Fibroblast of gingiva (primary cell): ENCODE measurements at regions not wholly inside any gene's neighbourhood (a gene's known extent, or its start where the extent isn't known, plus 50 kb on each side); places are given as distances from the start of the nearest gene placed in this dataset.
"Not testable (repeated sequence)": the region's sequence is repeated elsewhere in the genome, so short reads cannot be mapped to it uniquely, and the experiment has no call there.

Experiments used
- DNase-seq: peaks from one replicate; pipeline ENCODE4 v3.0.0-alpha.2; 2011; ENCODE audit warnings: low read depth

GRCh38 chr1:229710746-229711145, 84.7 kb downstream of the URB2 start:
- DNase-seq: no peak

DNA sequence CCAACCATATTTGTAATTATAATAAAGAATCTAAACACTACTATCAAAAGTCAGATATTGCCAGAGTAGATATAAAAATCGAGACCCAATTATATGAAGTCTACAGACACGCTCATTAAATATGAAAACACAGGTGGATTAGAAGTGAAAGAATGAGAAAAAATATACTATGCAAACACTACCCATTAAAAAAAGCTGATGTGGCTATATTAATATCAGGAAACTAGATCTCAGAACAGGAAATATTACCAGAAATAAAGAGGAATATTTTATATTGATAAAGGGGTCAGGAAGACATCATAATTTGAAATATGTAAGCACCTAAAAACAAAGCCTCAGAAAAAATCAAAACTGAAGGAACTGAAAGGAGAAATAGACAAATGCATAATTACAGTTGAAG, 88.3 kb downstream of the URB2 start:
- no peak for DNase-seq

DNA sequence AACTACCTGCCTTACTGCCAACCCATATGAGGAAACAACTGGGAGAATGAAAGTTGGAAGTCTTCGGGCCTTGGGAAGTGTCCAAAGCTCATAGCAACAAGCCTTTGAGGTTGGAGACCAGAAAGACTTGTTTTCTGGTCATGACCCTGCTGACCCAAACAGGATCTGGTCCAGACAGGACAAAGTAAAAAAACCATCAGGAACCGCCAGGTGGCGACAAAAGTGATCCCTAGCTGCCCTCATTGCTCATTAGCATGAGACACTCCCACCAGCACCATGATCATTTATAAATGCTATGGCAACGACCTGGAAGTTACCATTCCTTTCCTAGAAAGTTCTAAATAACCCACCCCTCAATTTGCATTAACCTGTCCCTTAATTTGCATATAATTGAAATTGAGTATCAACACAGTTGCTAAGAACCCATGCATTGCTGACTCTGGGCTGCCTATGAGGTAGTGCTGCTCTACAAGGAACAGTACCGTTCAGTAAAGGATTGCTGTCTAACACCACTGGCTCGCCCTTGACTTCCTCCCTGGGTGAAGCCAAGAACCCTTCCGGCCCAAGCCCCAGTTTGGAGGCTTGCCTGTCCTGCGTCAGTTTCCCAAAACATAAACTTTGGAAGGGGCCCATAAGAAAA, 89.0 kb downstream of the URB2 start:
- no peak for DNase-seq

DNA sequence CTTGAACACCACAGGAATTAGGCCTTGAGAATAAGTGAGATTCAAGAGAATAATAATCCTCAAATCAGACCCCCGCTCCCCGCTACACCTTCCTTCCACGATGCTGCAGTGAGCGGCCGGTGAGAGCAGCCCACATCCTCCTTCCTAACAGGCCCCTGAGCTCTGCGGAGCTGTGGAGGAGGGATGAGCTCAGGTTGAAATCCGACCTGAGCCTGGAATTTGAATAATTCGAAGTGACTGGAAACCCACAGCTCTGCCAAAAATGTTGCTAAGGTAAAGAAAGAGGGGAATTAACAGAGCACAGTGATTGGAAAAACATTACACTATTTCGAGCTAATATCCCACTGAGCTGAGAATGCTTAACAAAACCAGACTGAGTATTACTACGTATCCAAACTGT, 90.0 kb downstream of the URB2 start:
- no peak for DNase-seq

- DNase-seq: no peak
Measured at GRCh38 chr1:229716704-229717103, 90.7 kb downstream of the URB2 start.

DNA sequence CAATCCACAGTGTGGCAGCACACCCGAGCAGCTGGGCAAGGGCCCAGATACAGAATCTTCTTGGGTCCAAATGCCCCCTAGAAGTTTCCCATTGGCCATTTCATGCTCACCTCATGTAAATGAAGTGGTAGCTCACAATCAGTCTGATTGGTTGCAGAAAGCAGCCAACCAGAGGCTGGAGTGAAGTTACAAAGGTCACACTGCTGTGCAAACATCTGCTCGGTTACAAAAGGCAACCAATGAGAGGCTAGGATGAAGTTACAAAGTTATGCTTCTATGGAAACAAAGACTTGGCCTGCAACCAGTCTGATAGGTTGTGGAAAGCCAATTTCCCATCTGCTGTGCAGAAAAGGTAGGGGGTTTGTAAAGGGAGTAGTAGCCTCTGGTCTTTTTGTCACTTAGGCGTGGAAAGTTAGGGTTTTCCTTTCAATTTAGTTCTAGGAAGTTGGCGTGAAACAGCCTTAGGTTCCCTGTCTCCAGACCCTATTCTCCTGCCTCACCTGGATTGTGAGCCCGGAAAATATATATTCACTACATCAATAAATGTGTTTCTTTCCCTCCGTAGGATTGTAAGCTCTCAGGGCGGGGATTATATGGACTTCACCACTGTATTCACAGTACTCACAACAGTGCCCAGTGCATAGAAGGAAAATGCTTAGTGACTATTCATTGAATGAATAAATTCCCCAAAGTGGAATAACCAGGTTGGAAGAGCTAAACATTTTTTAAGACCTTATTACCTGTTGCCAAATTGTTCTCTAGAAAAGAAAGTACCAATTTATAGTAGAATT, 91.9 kb downstream of the URB2 start:
- DNase-seq: peak; percentile 71

DNA sequence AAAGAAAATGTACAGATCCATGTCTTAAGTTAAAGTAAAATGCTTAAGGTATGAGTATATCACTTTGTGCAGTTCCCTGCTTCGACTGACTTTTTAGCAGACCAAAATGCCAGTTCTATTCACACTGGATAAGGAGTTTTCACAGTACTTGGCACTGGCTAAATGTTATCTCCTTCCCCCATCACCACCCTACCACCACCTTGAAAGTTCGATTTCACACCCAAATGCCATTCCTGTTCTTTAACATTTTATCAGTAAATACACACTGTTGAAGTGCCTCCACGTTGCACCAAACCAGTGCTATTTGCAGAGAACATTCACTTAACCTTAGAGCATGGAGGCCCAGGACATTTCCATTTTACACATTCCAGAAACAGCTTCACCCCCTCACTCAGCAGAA, 100.0 kb downstream of the URB2 start:
- DNase-seq: no peak

DNA sequence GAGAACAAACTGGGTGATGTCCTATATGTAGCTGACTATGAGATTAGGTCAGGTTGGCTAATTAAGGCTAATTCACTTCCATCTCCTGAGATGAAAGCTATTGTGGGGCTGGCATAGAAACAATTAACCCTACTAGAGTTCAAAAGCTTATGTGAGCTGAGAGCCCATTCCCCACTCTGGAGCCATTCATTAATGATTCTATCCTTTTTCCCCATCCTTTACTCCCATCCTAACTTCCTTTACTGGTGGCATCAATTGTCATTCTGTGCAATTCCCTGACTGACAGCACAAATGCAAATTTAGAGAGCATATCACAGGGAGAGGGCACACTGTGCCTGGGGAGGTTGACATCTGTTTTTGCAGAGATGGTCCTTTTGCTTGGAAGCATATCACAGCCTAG, 103.9 kb downstream of the URB2 start:
- no peak for DNase-seq

- no peak for DNase-seq
Measured at GRCh38 chr1:229730573-229730972, 104.5 kb downstream of the URB2 start.

DNA sequence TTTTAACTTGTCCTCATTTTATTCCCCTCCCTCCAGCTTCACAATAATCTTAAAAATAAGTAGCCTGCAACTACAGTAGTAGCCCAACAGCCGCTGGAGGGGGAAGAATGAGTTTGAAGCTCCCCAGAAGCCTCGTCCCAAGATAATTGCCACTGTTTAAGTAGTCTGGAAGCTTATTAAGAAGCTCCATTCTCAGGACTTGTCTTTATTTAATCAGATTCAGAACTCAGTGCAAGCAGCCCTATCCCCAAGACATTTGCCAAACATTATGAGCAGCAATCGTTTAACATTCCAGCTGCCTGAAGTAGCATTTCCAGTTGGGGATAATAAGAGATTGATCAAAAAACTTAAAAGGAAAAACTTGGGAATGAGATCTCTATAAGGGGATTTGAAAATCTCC, 106.0 kb downstream of the URB2 start:
- no peak for DNase-seq

DNA sequence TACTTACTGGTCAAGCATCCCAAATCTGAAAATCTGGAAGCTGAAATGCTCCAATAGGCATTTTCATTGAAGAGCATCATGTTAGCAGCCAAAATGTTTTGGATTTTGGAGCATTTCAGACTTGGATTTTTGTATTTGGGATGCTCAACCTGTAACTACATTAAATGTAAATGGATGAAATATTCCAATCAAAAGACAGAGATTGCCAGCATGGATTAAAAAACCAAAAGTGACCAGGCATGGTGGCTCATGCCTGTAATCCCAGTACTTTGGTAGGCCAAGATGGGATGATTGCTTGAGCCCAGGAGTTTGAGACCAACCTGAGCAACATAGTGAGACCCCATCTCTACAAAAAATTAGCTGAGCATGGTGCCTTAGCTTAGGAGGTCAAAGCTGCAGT, 110.3 kb downstream of the URB2 start:
- DNase-seq: no peak

DNA sequence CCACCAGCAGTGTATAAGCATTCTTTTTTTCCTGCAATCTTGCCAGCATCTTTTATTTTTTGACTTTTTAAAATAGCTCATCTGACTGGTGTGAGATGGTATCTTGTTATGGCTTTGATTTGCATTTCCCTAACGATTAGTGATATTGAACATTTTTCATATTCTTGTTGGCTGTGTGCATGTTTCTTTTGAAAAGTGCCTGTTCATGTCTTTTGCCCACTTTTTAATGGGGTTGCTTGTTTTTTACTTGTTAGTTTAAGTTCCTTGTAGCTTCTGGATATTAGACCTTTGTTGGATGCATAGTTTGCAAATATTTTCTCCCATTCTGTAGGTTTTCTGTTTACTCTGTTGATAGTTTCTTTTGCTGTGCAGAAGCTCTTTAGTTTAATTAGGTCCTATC, 116.6 kb downstream of the URB2 start:
- DNase-seq: not testable (repeated sequence)

DNA sequence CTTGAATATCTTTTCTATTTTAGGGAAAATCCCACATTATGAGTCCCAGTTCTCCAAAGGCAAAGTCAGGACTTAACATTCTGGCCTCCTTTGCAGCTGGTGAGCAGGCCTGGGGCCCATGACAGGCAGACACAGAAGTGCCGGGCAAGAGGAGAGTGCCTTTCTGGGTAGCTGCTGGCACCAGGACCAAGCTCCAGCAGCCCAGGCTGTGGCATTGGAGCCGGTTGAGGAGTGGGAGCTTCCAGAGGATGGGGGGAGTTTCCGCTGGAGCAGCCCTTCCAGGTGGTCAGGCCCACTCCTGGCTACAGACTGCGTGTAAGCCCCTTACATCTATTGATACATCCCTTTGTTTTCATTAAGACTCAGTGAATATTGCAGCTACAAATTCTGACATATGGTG, 123.9 kb downstream of the URB2 start:
- no peak for DNase-seq

- no peak for DNase-seq
Measured at GRCh38 chr1:229751610-229752009, 125.6 kb downstream of the URB2 start.

GRCh38 chr1:229752679-229753078, 126.6 kb downstream of the URB2 start:
- DNase-seq: no peak

DNA sequence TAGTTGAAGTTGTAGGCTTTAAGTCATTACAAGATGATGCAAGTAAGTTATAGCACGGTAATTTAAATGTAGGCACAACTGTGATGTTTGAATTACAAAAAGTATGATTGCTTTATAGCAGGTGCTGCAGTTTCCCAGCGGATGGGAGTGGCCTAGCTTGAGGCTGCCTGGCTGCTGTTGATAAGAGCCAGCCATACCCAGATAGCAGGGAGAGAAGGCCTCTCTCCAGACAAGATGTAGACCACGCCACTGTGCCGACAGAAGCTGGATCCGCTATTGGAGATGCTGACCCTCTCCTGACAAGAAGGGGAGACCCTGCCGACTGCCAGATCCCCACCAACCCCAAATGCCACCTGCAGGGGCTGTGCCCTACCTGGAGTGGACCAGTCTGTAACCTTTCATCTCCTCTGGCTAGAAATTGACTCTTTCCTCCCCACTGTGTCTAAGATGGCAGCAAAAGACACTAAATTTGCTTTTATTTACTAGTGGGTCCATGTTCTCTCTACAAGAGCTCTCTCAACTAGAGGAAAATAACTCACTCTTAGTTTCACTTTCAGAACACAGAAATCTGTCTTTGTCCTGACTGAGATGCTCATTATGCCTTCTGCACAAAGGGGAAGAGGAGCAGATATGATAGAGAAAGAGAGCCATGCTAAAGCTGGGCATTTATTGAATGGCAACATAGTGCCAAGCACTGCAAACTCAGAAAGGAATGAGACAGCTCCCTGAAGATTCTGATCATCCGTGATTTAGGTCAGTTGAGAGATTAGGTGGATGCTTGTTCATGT, 127.9 kb downstream of the URB2 start:
- no peak for DNase-seq

GRCh38 chr1:229756666-229757065, 130.6 kb downstream of the URB2 start:
- peak; percentile 33 for DNase-seq

- no peak for DNase-seq
Measured at GRCh38 chr1:229757226-229757625, 131.2 kb downstream of the URB2 start.

DNA sequence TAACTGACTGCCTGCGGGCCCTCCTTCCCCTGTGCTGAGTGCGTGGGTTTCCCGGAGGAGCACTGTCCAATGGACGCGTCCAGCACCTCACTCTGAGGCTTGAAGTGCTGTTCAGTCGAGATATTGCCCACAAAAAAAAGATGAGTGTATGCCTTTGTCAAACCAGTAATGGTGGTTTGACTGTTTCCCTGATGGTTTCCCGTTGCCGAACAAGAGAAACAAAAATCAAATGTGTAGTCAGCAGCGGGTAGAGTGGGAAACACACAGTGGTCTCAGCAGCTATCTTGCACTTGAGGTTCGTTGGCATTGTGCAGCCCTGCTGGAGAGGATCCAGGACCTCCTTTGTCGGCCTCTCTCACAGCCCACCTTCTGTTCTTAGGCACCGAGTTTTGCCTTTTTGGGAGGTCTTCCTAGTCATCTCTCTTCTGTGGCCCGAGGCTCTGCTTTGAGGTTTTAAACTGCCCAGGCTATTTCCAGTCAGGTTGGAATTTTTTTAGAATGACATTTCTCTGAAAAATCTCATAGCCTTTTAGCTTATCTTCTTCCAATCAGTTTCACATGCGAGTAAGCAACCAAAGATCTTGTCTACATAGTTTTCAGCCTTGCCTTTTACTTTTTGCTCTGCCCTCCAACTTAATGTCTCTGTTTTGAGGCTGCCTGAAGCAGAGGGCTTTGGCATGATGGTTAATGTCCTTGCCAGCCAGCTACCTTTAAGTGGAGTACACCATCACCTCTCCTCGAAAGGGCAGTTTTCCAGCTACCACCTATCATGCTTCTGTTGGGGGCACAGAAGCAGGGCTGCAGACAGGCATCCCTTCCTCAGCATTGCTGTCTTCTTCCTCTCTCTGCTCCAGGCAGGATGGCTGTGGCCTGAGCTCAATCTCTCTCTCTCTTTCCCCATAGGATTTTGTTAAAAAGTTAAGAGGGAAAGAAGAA, 132.3 kb downstream of the URB2 start:
- no peak for DNase-seq

DNA sequence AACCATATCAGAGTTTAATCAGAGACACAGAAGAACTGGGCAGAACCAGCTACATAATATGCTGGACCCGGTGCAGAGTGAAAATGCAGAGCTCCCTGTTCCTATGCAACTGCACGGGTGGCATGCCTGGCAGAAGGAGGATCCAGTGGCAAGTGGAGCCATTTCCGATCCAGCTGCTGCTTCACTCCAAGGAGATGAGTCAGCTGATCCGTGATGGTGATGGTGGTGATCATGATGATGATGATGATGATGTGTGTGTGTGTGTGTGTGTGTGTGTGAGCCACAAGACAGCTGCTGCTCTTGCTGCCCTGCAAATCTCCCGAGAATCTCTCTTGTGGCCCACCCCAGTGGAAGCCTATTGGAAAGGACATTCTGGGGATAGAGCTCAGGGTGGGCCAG, 133.0 kb downstream of the URB2 start:
- DNase-seq: no peak

DNA sequence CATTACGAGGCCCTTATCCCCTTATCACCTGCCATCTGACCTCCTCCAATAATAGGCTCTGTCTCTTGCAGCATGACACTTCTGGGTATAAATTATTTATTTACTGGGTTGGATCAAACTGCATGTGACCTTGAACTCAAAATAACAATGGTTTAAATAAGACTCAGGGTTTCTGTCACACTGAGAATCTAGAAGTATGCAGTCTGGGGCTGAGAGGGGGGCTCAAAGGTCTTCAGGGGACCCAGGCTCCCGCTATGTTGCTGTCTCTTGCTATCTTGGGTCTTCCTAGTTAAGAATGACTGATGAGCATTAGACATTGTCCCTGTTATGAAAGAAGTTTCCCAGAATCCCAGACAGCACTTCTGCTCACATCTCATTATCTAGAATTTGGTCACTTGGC, 133.5 kb downstream of the URB2 start:
- no peak for DNase-seq

DNA sequence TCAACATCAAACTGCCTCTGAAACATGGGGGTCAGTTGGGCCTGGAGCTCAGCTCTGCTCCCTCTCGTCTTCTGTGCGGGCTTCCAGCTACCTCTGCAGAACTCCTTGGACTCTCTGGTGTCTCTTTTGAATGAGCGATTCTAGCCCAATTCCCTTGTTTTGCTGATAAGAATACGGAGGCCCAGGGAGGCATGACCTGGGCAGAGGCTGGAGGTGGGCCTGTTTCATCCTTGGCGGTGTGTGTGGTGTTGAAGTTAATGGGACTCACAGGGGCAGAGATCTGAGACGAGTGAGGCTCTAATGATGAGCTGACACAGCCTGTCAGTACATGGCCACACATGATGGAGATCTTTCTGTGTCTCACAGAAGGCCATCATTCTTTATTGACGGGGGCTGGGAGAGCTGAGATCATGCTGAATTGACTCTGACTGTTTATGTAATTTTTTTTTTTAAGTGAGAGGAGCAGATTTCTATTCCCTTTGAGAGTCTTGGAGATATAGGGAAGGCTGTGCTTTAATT, 134.5 kb downstream of the URB2 start:
- no peak for DNase-seq
